Brain microvascular endothelial cell (primary cell): ENCODE measurements at regions not wholly inside any gene's neighbourhood (a gene's known extent, or its start where the extent isn't known, plus 50 kb on each side); places are given as distances from the start of the nearest gene placed in this dataset.

Source experiments
- DNase-seq: peaks from one replicate; pipeline ENCODE4 v3.0.0-alpha.2; 2020
- H3K27ac ChIP-seq: fragments of 250-450 bp; sonication (Bioruptor Pico); 2 replicates; pipeline ENCODE4 v1.5.1; 2020; ENCODE audit warnings: mild to moderate bottlenecking, moderate library complexity
- H3K27me3 ChIP-seq: fragments of 250-450 bp; sonication (Bioruptor Pico); replicated peaks from 2 replicates; pipeline ENCODE4 v1.5.1; 2020; ENCODE audit warnings: mild to moderate bottlenecking
- H3K36me3 ChIP-seq: fragments of 250-450 bp; sonication (Bioruptor Pico); replicated peaks from 2 replicates; pipeline ENCODE4 v1.5.1; 2020; ENCODE audit warnings: mild to moderate bottlenecking
- H3K4me3 ChIP-seq: 2 replicates; pipeline ENCODE4 v1.5.1; 2011; ENCODE audit warnings: low read depth, mild to moderate bottlenecking, control low read depth, low read length, moderate library complexity
- CTCF ChIP-seq: IDR thresholded peaks from 2 replicates; pipeline ENCODE4 v1.5.1; 2011; ENCODE audit warnings: low read depth, mild to moderate bottlenecking, moderate library complexity, low read length, control low read depth, inconsistent platforms; ENCODE audit errors: missing control alignments
- in situ Hi-C: cut with HindIII; loops from 2 replicates; pipeline ENCODE4 v1.10.0; 2017; ENCODE audit warnings: low sequenced_read_pairs, low pct_ligation_motif_present

DNA sequence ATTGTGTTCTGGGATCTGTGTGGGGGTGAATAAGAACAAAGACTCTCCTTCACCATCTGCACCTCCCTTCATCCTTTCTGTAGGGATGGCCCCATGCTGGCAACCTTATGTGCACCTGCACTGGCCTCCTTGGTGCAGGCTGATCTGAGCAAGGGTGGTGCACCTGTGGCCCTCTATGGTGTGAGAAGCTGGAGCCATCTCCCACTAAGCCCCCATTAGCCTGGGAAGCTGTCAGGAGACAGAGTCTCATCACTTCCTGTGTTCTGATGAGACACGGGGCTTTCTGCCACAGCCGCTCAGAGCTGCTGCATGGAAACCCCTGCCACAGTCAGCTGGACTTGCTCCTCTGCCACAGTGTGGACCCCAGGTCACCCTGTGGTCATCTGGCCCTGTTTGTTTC is 565.3 kb upstream of the SALL3 start:
- no peak for DNase-seq
- H3K27ac ChIP-seq: no peak overlapping the region
- no peaks in the 10 kb centered on the region for H3K36me3 ChIP-seq
- in situ Hi-C loops: no loop called here
- H3K4me3 ChIP-seq: no peak overlapping the region
- TF ChIP-seq CTCF: no peak
- H3K27me3 ChIP-seq: no peaks in the 10 kb centered on the region

- DNase-seq: no peak
- in situ Hi-C loops: no loop called here
- Histone ChIP-seq H3K4me3 (no peak overlapping the region), H3K27ac (no peak overlapping the region), H3K27me3 (no peaks in the 10 kb centered on the region), H3K36me3 (no peaks in the 10 kb centered on the region)
- no peak for TF ChIP-seq CTCF
These were observed 562.8 kb upstream of the SALL3 start for GRCh38 chr18:78416853-78417252.

GRCh38 chr18:78418379-78418778 is 561.2 kb upstream of the SALL3 start:
- no peak for TF ChIP-seq CTCF
- Histone ChIP-seq H3K27me3 (no peaks in the 10 kb centered on the region), H3K27ac (no peak overlapping the region), H3K36me3 (no peaks in the 10 kb centered on the region), H3K4me3 (no peak overlapping the region)
- DNase-seq: no peak
- in situ Hi-C loops: no loop called here

DNA sequence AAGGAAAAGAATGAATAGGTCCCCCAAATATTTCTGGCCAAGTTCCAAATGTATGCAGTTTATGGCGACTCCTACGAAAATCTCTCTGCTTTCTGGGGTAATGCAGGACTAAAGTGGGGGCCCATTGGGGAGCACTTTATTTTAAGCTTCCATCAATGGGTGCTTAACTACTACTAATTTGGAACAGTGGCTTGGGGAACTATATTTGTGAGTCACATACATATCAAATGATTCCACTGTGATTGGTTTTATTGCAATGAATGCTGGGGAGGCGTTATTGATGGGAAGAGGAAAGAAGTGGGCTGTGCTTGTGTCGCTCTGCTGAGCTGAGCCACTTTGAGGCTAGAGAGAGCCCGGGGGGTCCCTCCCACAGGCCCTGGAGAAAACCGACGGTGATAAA is 560.4 kb upstream of the SALL3 start:
- H3K4me3 ChIP-seq: no peak overlapping the region
- no peak for DNase-seq
- no peaks in the 10 kb centered on the region for H3K36me3 ChIP-seq
- TF ChIP-seq CTCF: no peak
- in situ Hi-C loops: no loop called here
- H3K27me3 ChIP-seq: no peaks in the 10 kb centered on the region
- H3K27ac ChIP-seq: no peak overlapping the region

GRCh38 chr18:78420116-78420515 is 559.5 kb upstream of the SALL3 start:
- in situ Hi-C loops: no loop called here
- DNase-seq: no peak
- no peak overlapping the region for H3K4me3 ChIP-seq
- TF ChIP-seq CTCF: no peak
- no peaks in the 10 kb centered on the region for H3K36me3 ChIP-seq
- no peak overlapping the region for H3K27ac ChIP-seq
- H3K27me3 ChIP-seq: no peaks in the 10 kb centered on the region

GRCh38 chr18:78421392-78421791 is 558.2 kb upstream of the SALL3 start:
- in situ Hi-C loops: no loop called here
- H3K27ac ChIP-seq: no peak overlapping the region
- no peak for DNase-seq
- no peak for TF ChIP-seq CTCF
- H3K27me3 ChIP-seq: no peaks in the 10 kb centered on the region
- H3K36me3 ChIP-seq: no peaks in the 10 kb centered on the region
- no peak overlapping the region for H3K4me3 ChIP-seq
